HUES6 (cell line): ENCODE measurements at regions not wholly inside any gene's neighbourhood (a gene's known extent, or its start where the extent isn't known, plus 50 kb on each side); places are given as distances from the start of the nearest gene placed in this dataset.

Experiments used
- H3K27ac ChIP-seq: 2 replicates; pipeline ENCODE4 v1.7.0; 2013; ENCODE audit warnings: low read depth, mild to moderate bottlenecking, low read length, inconsistent platforms
- H3K27me3 ChIP-seq: 2 replicates; pipeline ENCODE4 v1.6.1; 2013; ENCODE audit warnings: low read length; ENCODE audit not compliant: control insufficient read depth, insufficient read depth
- H3K36me3 ChIP-seq: 2 replicates; pipeline ENCODE4 v1.6.1; 2013; ENCODE audit warnings: low read length; ENCODE audit not compliant: control insufficient read depth, insufficient read depth
- H3K4me1 ChIP-seq: 2 replicates; pipeline ENCODE4 v1.6.1; 2013; ENCODE audit warnings: low read length; ENCODE audit not compliant: control insufficient read depth, insufficient read depth
- H3K4me3 ChIP-seq: 2 replicates; pipeline ENCODE4 v1.5.1; 2013; ENCODE audit warnings: low read depth, low read length
- H3K9ac ChIP-seq: one replicate; pipeline ENCODE4 v1.6.1; 2013; ENCODE audit warnings: mild to moderate bottlenecking, low read length
- H3K9me3 ChIP-seq: 2 replicates; pipeline ENCODE4 v1.6.1; 2013; ENCODE audit warnings: low read depth, low read length; ENCODE audit not compliant: control insufficient read depth, insufficient read depth

DNA sequence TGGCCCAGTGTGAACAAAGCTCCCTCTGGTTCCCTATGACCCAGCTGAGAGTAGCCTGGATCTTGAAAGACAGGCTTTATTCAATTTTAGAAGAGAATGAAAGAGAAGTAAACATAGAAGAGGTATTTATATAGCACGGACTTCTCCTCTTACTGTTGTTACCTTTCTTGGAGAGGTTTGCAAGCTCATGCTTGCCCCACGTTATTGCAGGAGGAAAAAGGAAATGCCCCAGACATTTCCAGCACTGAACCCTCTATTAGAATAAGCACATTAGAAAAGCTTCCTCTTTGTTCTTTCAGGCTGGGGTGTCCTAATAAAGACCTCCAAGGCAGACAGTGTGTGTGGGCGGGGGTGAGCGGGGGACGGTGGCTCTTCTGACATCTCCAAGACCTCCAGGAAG lies 98.7 kb upstream of the AGBL1 start:
- H3K4me3 ChIP-seq = no peak overlapping the region
- peaks cover 10% of the 10 kb centered on the region for H3K9me3 ChIP-seq
- H3K9ac ChIP-seq = no peak overlapping the region
- no peaks in the 10 kb centered on the region for H3K4me1 ChIP-seq
- no peak overlapping the region for H3K27ac ChIP-seq
- H3K36me3 ChIP-seq = no peaks in the 10 kb centered on the region
- H3K27me3 ChIP-seq = no peaks in the 10 kb centered on the region

DNA sequence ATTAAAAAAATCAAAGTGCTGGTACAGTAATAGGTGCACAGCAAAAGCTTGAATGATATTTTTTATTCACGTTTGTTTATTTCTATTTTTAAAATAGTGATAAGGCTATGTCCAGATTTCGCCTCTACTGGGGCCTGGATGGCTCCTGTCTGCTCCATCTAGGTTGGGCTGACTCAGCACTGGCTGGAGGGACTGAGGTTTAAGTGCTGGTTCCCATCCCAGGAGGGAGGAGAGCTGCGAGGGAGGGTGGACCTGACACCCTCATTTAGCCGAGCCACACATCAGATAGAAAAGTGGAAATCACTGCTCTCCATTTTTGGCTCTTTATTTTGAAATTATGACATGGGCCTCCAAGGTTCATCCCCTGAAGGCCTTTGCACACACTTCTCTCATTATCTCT lies 95.4 kb upstream of the AGBL1 start:
- H3K4me1 ChIP-seq = no peaks in the 10 kb centered on the region
- H3K27me3 ChIP-seq = no peaks in the 10 kb centered on the region
- H3K36me3 ChIP-seq = no peaks in the 10 kb centered on the region
- H3K9ac ChIP-seq = no peak overlapping the region
- H3K9me3 ChIP-seq = peaks cover 6% of the 10 kb centered on the region; the same call in 1 of the 2 replicates
- no peak overlapping the region for H3K4me3 ChIP-seq
- H3K27ac ChIP-seq = no peak overlapping the region

- Histone ChIP-seq H3K9me3 (peaks cover 6% of the 10 kb centered on the region; the same call in 1 of the 2 replicates), H3K27ac (no peak overlapping the region), H3K27me3 (no peaks in the 10 kb centered on the region), H3K36me3 (no peaks in the 10 kb centered on the region), H3K9ac (no peak overlapping the region), H3K4me1 (no peaks in the 10 kb centered on the region), H3K4me3 (no peak overlapping the region)
Observed at GRCh38 chr15:85986116-85986515, 93.6 kb upstream of the AGBL1 start.

DNA sequence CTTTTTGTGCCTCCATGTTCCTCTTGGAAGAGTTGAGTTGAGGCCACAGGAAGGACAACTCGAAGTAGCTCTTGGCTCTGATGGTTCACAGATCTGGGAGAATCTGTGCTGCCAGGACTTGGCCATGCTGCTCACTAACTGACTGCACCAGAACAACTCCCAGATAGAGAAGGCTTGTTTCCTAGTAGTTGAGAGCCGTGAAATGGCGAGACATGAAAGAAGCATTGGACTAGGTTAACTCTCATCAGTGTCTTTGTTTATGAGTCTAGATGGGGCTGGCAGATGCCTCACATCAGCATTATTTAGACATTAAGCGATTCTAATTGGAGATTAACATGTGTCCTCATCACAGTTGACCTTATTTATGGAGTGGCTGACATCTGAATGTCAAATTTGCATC lies 92.9 kb upstream of the AGBL1 start:
- Histone ChIP-seq H3K27me3 (no peaks in the 10 kb centered on the region), H3K27ac (no peak overlapping the region), H3K36me3 (no peaks in the 10 kb centered on the region), H3K9ac (no peak overlapping the region), H3K9me3 (peaks cover 4% of the 10 kb centered on the region; the same call in 1 of the 2 replicates), H3K4me3 (no peak overlapping the region), H3K4me1 (no peaks in the 10 kb centered on the region)

DNA sequence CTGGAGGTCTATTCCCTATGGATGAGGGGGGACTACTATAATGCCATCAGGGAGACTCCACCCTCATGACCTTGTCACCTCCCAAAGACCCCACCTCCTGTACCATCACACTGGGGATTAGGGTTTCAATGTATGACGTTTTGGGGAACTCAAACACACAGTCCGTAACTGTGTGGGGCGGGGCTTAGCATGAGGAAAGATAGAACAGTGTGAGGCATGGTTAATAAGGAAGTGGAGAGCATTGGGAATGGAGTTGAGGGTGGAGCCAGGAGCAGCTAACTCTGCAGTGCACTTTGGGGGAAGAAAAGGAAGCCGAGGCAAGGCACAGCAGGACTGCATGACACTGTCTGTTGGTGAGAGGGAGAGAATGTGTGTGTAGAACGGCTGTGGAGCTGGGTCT lies 90.9 kb upstream of the AGBL1 start:
- no peaks in the 10 kb centered on the region for H3K36me3 ChIP-seq
- H3K4me1 ChIP-seq = no peaks in the 10 kb centered on the region
- no peak overlapping the region for H3K9ac ChIP-seq
- no peak overlapping the region for H3K27ac ChIP-seq
- no peak overlapping the region for H3K4me3 ChIP-seq
- H3K9me3 ChIP-seq = no peaks in the 10 kb centered on the region
- no peaks in the 10 kb centered on the region for H3K27me3 ChIP-seq

DNA sequence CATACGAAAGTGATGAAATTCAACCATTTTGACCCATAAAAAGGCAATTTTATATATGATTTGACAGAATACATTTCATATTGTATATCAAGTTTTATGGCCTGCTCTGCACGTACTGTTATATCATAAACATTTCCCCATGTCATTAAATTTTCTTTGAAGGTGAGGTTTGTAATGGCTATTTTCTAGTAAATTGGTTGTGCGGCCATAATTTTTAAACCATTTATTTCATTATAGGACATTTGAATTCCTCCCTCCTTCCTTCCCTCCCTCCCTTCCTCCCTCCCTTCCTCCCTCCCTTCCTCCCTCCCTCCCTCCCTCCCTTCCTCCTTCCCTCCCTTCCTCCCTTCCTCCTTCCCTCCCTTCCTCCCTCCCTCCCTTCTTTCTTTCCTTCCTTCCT lies 87.4 kb upstream of the AGBL1 start:
- Histone ChIP-seq H3K9me3 (no peaks in the 10 kb centered on the region), H3K27me3 (no peaks in the 10 kb centered on the region), H3K36me3 (no peaks in the 10 kb centered on the region), H3K4me1 (no peaks in the 10 kb centered on the region), H3K4me3 (no peak overlapping the region), H3K9ac (no peak overlapping the region), H3K27ac (no peak overlapping the region)

GRCh38 chr15:85993116-85993515 lies 86.6 kb upstream of the AGBL1 start:
- Histone ChIP-seq H3K9me3 (no peaks in the 10 kb centered on the region), H3K27ac (no peak overlapping the region), H3K9ac (no peak overlapping the region), H3K4me1 (no peaks in the 10 kb centered on the region), H3K4me3 (no peak overlapping the region), H3K27me3 (no peaks in the 10 kb centered on the region), H3K36me3 (no peaks in the 10 kb centered on the region)

DNA sequence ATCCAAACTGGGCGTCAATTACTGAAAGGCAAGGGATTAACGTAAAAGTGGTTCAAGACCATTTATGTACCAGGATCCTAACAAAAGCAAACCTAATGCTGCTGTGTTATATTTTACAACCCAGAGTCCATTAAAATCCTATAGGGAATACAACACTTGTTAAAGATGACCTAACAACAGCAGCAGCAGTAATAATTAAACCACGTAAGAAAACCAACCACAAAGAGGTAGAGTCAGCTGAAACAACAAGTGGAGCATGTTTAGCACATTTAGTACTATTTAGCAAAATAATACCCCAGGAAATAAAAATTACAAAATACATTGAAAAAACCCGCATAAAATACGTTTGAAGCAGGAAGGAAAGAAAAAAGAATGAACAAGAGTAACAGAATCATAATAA lies 82.1 kb upstream of the AGBL1 start:
- no peaks in the 10 kb centered on the region for H3K36me3 ChIP-seq
- no peak overlapping the region for H3K27ac ChIP-seq
- H3K27me3 ChIP-seq = no peaks in the 10 kb centered on the region
- H3K4me3 ChIP-seq = no peak overlapping the region
- no peaks in the 10 kb centered on the region for H3K4me1 ChIP-seq
- no peaks in the 10 kb centered on the region for H3K9me3 ChIP-seq
- H3K9ac ChIP-seq = no peak overlapping the region

GRCh38 chr15:85999658-86000057 lies 80.0 kb upstream of the AGBL1 start:
- Histone ChIP-seq H3K36me3 (no peaks in the 10 kb centered on the region), H3K9ac (no peak overlapping the region), H3K9me3 (no peaks in the 10 kb centered on the region), H3K27ac (no peak overlapping the region), H3K4me1 (no peaks in the 10 kb centered on the region), H3K27me3 (no peaks in the 10 kb centered on the region), H3K4me3 (no peak overlapping the region)

DNA sequence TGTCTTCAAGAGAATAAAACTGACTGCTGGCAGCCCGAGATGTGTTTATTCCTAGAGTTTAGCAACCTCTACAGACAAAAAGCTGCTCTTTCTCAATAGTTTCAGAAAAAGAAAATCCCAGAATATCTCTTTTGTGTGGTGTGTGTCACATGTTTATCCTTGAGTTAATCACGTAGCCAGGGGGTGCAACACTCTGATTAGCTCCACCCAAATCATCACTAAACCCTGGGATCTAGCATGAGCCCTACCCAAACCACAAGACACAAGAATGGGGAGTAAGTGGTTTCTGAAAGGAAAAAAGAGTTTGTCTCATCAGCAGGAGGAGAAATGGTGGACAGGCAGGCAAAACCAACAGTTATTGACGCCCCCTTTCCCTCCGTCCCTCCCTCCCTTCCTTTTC lies 78.5 kb upstream of the AGBL1 start:
- H3K36me3 ChIP-seq = no peaks in the 10 kb centered on the region
- H3K9me3 ChIP-seq = no peaks in the 10 kb centered on the region
- H3K4me3 ChIP-seq = no peak overlapping the region
- H3K9ac ChIP-seq = no peak overlapping the region
- no peak overlapping the region for H3K27ac ChIP-seq
- no peaks in the 10 kb centered on the region for H3K27me3 ChIP-seq
- H3K4me1 ChIP-seq = no peaks in the 10 kb centered on the region

- Histone ChIP-seq H3K27ac (no peak overlapping the region), H3K27me3 (no peaks in the 10 kb centered on the region), H3K4me1 (no peaks in the 10 kb centered on the region), H3K9ac (no peak overlapping the region), H3K36me3 (no peaks in the 10 kb centered on the region), H3K9me3 (no peaks in the 10 kb centered on the region), H3K4me3 (no peak overlapping the region)
Observed at GRCh38 chr15:86002444-86002843, 77.2 kb upstream of the AGBL1 start.

- no peak overlapping the region for H3K9ac ChIP-seq
- H3K4me3 ChIP-seq = no peak overlapping the region
- no peaks in the 10 kb centered on the region for H3K4me1 ChIP-seq
- no peaks in the 10 kb centered on the region for H3K9me3 ChIP-seq
- H3K36me3 ChIP-seq = no peaks in the 10 kb centered on the region
- no peak overlapping the region for H3K27ac ChIP-seq
- H3K27me3 ChIP-seq = no peaks in the 10 kb centered on the region
Observed at GRCh38 chr15:86004061-86004460, 75.6 kb upstream of the AGBL1 start.
